ENCODE measurements at regions not wholly inside any gene's neighbourhood (a gene's known extent, or its start where the extent isn't known, plus 50 kb on each side); places are given as distances from the start of the nearest gene placed in this dataset.

DNA sequence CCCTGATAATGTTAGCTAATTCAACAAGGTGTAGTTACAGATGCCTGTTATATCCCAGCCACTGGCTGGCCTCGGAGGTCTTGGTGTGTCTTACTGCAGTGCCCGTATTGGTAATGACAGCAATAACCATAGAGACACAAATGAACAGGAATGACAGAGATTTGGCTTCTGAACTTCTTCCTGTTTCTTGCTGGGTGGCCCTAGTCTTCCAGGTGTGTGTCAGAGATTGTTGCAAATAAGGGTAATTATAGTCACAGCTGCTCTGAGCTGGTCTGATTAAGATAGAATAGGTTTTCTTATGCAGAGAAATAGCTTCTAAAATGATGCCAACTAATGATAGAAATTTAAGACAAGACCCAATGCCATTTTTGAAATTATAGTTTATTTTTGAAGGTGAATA lies 64.1 kb upstream of the MAD2L1 start:
- TF ChIP-seq, protein P1, sequence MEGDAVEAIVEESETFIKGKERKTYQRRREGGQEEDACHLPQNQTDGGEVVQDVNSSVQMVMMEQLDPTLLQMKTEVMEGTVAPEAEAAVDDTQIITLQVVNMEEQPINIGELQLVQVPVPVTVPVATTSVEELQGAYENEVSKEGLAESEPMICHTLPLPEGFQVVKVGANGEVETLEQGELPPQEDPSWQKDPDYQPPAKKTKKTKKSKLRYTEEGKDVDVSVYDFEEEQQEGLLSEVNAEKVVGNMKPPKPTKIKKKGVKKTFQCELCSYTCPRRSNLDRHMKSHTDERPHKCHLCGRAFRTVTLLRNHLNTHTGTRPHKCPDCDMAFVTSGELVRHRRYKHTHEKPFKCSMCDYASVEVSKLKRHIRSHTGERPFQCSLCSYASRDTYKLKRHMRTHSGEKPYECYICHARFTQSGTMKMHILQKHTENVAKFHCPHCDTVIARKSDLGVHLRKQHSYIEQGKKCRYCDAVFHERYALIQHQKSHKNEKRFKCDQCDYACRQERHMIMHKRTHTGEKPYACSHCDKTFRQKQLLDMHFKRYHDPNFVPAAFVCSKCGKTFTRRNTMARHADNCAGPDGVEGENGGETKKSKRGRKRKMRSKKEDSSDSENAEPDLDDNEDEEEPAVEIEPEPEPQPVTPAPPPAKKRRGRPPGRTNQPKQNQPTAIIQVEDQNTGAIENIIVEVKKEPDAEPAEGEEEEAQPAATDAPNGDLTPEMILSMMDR (IDR thresholded peaks at IDR 0.05; ENCODE audit: low read depth, low read length), result no peak
- DNase-seq (ENCODE audit: extremely low read depth, low read depth), result no peak

All from AG09319 (cell line).